ENCODE measurements at regions not wholly inside any gene's neighbourhood (a gene's known extent, or its start where the extent isn't known, plus 50 kb on each side); places are given as distances from the start of the nearest gene placed in this dataset.

DNA sequence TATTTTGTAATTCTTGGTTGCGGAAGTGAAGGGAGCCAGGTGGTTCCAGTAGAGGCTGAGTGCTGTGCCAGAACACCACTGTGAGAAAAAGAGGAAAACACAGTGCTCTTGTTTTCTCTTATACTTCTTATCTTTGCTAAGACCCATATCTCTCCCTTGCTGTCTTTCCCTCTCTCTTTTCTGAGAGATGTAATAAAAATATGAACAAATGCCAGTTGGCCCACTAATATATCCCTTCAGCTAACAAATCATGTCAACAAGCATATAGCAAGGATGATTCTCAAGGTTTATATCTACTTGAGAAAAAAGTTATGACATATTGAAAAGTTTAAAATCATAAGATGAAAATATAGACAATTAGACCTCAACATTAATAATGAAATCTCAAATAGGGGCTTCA lies 758.3 kb downstream of the HDGFL1 start:
- Histone ChIP-seq H3K4me2 (ENCODE audit: low read depth, low read length, poor library complexity, severe bottlenecking) (no peak overlapping the region), H4K20me1 (ENCODE audit: insufficient read depth, low read length, poor library complexity, severe bottlenecking) (no peaks in the 10 kb centered on the region), H3K27me3 (ENCODE audit: insufficient read depth, low read length, poor library complexity, severe bottlenecking) (no peaks in the 10 kb centered on the region), H3K79me2 (ENCODE audit: insufficient read depth, low read length) (no peaks in the 10 kb centered on the region), H3K4me1 (ENCODE audit: insufficient read depth, low read length, poor library complexity, severe bottlenecking) (no peaks in the 10 kb centered on the region), H3K9me2 (replicated peaks; ENCODE audit: low read depth, low read length) (no peaks in the 10 kb centered on the region), H3K9me3 (ENCODE audit: insufficient read depth, low read depth, low read length) (no peaks in the 10 kb centered on the region), H3K36me3 (ENCODE audit: insufficient read depth, low read length) (no peaks in the 10 kb centered on the region), H3K4me3 (ENCODE audit: low read length, poor library complexity, severe bottlenecking) (no peak overlapping the region), H2AFZ (ENCODE audit: low read length) (no peak overlapping the region), H3K9ac (ENCODE audit: low read depth, low read length, poor library complexity, severe bottlenecking) (no peak overlapping the region), H3F3A (ENCODE audit: low read depth) (no peaks in the 10 kb centered on the region)
- TF ChIP-seq, protein P1, sequence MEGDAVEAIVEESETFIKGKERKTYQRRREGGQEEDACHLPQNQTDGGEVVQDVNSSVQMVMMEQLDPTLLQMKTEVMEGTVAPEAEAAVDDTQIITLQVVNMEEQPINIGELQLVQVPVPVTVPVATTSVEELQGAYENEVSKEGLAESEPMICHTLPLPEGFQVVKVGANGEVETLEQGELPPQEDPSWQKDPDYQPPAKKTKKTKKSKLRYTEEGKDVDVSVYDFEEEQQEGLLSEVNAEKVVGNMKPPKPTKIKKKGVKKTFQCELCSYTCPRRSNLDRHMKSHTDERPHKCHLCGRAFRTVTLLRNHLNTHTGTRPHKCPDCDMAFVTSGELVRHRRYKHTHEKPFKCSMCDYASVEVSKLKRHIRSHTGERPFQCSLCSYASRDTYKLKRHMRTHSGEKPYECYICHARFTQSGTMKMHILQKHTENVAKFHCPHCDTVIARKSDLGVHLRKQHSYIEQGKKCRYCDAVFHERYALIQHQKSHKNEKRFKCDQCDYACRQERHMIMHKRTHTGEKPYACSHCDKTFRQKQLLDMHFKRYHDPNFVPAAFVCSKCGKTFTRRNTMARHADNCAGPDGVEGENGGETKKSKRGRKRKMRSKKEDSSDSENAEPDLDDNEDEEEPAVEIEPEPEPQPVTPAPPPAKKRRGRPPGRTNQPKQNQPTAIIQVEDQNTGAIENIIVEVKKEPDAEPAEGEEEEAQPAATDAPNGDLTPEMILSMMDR (conservative IDR thresholded peaks at IDR 0.05; ENCODE audit: low read length) = no peak
- TF ChIP-seq EZH2phosphoT487 (IDR thresholded peaks at IDR 0.05; ENCODE audit: borderline replicate concordance) = no peak

DNA sequence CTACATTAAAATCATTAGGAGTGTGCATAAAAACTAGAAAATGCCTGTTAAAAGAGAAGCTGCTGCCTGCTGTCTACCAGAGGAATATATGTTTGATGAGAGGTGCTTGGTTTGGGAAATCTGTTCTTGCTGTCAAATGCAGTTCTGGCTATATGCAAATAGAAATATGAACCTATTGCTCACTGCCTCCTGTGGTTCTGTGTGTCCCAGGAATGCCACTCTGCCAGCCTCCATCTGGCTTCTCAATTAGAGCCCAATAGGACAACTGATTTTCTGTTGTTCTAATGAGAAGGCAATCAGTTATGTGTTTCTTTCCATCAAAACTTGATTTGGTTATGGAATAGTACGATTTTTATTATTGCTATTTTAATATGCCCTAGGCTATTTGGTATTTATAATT lies 759.7 kb downstream of the HDGFL1 start:
- H3K79me2 ChIP-seq (ENCODE audit: insufficient read depth, low read length) = no peaks in the 10 kb centered on the region
- no peaks in the 10 kb centered on the region for H3K36me3 ChIP-seq (ENCODE audit: insufficient read depth, low read length)
- no peaks in the 10 kb centered on the region for H3K4me1 ChIP-seq (ENCODE audit: insufficient read depth, low read length, poor library complexity, severe bottlenecking)
- H4K20me1 ChIP-seq (ENCODE audit: insufficient read depth, low read length, poor library complexity, severe bottlenecking) = no peaks in the 10 kb centered on the region
- H3K27me3 ChIP-seq (ENCODE audit: insufficient read depth, low read length, poor library complexity, severe bottlenecking) = no peaks in the 10 kb centered on the region
- TF ChIP-seq EZH2phosphoT487 (IDR thresholded peaks at IDR 0.05; ENCODE audit: borderline replicate concordance) = no peak
- TF ChIP-seq, protein P1 (conservative IDR thresholded peaks at IDR 0.05; ENCODE audit: low read length) = no peak
- H3K4me2 ChIP-seq (ENCODE audit: low read depth, low read length, poor library complexity, severe bottlenecking) = no peak overlapping the region
- H3K9ac ChIP-seq (ENCODE audit: low read depth, low read length, poor library complexity, severe bottlenecking) = no peak overlapping the region
- H3F3A ChIP-seq (ENCODE audit: low read depth) = no peaks in the 10 kb centered on the region
- no peak overlapping the region for H3K4me3 ChIP-seq (ENCODE audit: low read length, poor library complexity, severe bottlenecking)
- H2AFZ ChIP-seq (ENCODE audit: low read length) = no peak overlapping the region
- H3K9me2 ChIP-seq (replicated peaks; ENCODE audit: low read depth, low read length) = no peaks in the 10 kb centered on the region
- H3K9me3 ChIP-seq (ENCODE audit: insufficient read depth, low read depth, low read length) = no peaks in the 10 kb centered on the region

DNA sequence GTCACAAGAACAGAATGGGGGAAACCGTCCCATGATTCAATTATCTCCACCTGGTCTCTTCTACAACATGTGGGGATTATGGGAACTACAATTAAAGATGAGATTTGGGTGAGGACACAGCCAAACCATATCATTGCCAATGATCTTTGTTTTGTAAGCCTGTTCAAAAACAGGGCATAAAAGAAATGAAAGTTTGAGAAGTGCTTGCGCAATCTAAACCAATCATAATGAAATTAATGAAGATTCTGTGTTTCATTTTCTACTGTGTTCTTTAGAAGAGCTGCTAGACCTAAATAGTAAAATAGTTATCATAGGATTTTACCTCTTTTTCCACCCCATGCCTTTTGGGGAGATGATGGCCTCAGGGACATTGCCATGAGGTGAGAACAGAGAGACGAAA lies 761.3 kb downstream of the HDGFL1 start:
- H3K36me3 ChIP-seq (ENCODE audit: insufficient read depth, low read length) = no peaks in the 10 kb centered on the region
- no peak overlapping the region for H3K9ac ChIP-seq (ENCODE audit: low read depth, low read length, poor library complexity, severe bottlenecking)
- H3K79me2 ChIP-seq (ENCODE audit: insufficient read depth, low read length) = no peaks in the 10 kb centered on the region
- H3K4me1 ChIP-seq (ENCODE audit: insufficient read depth, low read length, poor library complexity, severe bottlenecking) = no peaks in the 10 kb centered on the region
- no peak overlapping the region for H2AFZ ChIP-seq (ENCODE audit: low read length)
- H3K4me3 ChIP-seq (ENCODE audit: low read length, poor library complexity, severe bottlenecking) = no peak overlapping the region
- no peaks in the 10 kb centered on the region for H4K20me1 ChIP-seq (ENCODE audit: insufficient read depth, low read length, poor library complexity, severe bottlenecking)
- H3K4me2 ChIP-seq (ENCODE audit: low read depth, low read length, poor library complexity, severe bottlenecking) = no peak overlapping the region
- H3K27me3 ChIP-seq (ENCODE audit: insufficient read depth, low read length, poor library complexity, severe bottlenecking) = no peaks in the 10 kb centered on the region
- TF ChIP-seq EZH2phosphoT487 (IDR thresholded peaks at IDR 0.05; ENCODE audit: borderline replicate concordance) = no peak
- TF ChIP-seq, protein P1 (conservative IDR thresholded peaks at IDR 0.05; ENCODE audit: low read length) = no peak
- H3F3A ChIP-seq (ENCODE audit: low read depth) = no peaks in the 10 kb centered on the region
- H3K9me2 ChIP-seq (replicated peaks; ENCODE audit: low read depth, low read length) = no peaks in the 10 kb centered on the region
- no peaks in the 10 kb centered on the region for H3K9me3 ChIP-seq (ENCODE audit: insufficient read depth, low read depth, low read length)

Data from Loucy (cell line).